IMR-90 (cell line): ENCODE measurements at regions not wholly inside any gene's neighbourhood (a gene's known extent, or its start where the extent isn't known, plus 50 kb on each side); places are given as distances from the start of the nearest gene placed in this dataset.

Experiments
- ATAC-seq: fragments of 200-7000 bp; cut with Tn5 transposase; 2 replicates; pipeline ENCODE4 v1.9.1; 2020; ENCODE audit warnings: low read depth, mild to moderate bottlenecking, moderate library complexity
- BruUV-seq: library from RNA; stranded (reverse); fragments of 400-500 nt; replicated peaks from 2 replicates; lab custom pipeline; 2021; lab: Mats Ljungman, UMichigan
- CTCF ChIA-PET: fragments of 300-600 bp; formaldehyde crosslinking; extraction: SDS; loops from one replicate; lab custom pipeline; 2021; ENCODE audit warnings: antibody characterized with exemption; lab: Yijun Ruan, JAX
- POLR2A ChIA-PET: fragments of 300-600 bp; sonication (Branson Sonifier 250); formaldehyde crosslinking; loops from one replicate; lab custom pipeline; 2022; ENCODE audit warnings: antibody characterized with exemption; ENCODE audit not compliant: unreplicated experiment; lab: Charles Lee
- DNase-seq: peaks from one replicate; pipeline ENCODE4 v3.0.0; 2013
- H2AFZ ChIP-seq: replicated peaks from 2 replicates; pipeline ENCODE3; 2013; ENCODE audit warnings: low read length, mild to moderate bottlenecking; ENCODE audit not compliant: poor library complexity
- H2AK5ac ChIP-seq: 2 replicates; pipeline ENCODE4 v1.6.1; 2013; ENCODE audit warnings: low read depth, low read length, inconsistent platforms
- H2AK9ac ChIP-seq: replicated peaks from 2 replicates; pipeline ENCODE3; 2013; ENCODE audit warnings: mild to moderate bottlenecking, low read depth, low read length, moderate library complexity; ENCODE audit not compliant: poor library complexity
- H2BK120ac ChIP-seq: 2 replicates; pipeline ENCODE4 v1.6.1; 2013; ENCODE audit warnings: low read depth, low read length, inconsistent platforms
- H2BK15ac ChIP-seq: 3 replicates; pipeline ENCODE4 v1.6.1; 2013; ENCODE audit warnings: low read depth, low read length, inconsistent platforms
- H2BK20ac ChIP-seq: 2 replicates; pipeline ENCODE4 v1.6.1; 2013; ENCODE audit warnings: low read depth, mild to moderate bottlenecking, inconsistent platforms, low read length, moderate library complexity
- H2BK5ac ChIP-seq: 2 replicates; pipeline ENCODE4 v1.6.1; 2013; ENCODE audit warnings: mild to moderate bottlenecking, low read depth, low read length, inconsistent platforms; ENCODE audit not compliant: poor library complexity, severe bottlenecking
- H3K14ac ChIP-seq: replicated peaks from 2 replicates; pipeline ENCODE4 v1.6.1; 2013; ENCODE audit warnings: low read depth, low read length, inconsistent platforms
- H3K18ac ChIP-seq: 2 replicates; pipeline ENCODE4 v1.6.1; 2013; ENCODE audit warnings: low read depth, low read length, control low read depth
- H3K23ac ChIP-seq: 2 replicates; pipeline ENCODE4 v1.6.1; 2013; ENCODE audit warnings: low read depth, low read length, inconsistent platforms
- H3K27ac ChIP-seq: 2 replicates; pipeline ENCODE4 v1.5.1; 2013; ENCODE audit warnings: mild to moderate bottlenecking, control low read depth, low read length; ENCODE audit not compliant: insufficient read depth
- H3K27me3 ChIP-seq: 2 replicates; pipeline ENCODE4 v1.6.1; 2013; ENCODE audit warnings: low read length; ENCODE audit not compliant: control insufficient read depth, insufficient read depth
- H3K36me3 ChIP-seq: 2 replicates; pipeline ENCODE4 v1.6.1; 2013; ENCODE audit warnings: low read length, mixed read lengths; ENCODE audit not compliant: control insufficient read depth, insufficient read depth
- H3K4ac ChIP-seq: 2 replicates; pipeline ENCODE4 v1.6.1; 2013; ENCODE audit warnings: low read depth, low read length, inconsistent platforms
- H3K4me1 ChIP-seq: 2 replicates; pipeline ENCODE4 v1.6.1; 2013; ENCODE audit warnings: low read length, mixed read lengths; ENCODE audit not compliant: control insufficient read depth, insufficient read depth
- H3K4me2 ChIP-seq: 2 replicates; pipeline ENCODE4 v1.6.1; 2013; ENCODE audit warnings: low read depth, mild to moderate bottlenecking, control low read depth, low read length, moderate library complexity
- H3K4me3 ChIP-seq: 2 replicates; pipeline ENCODE4 v1.5.1; 2013; ENCODE audit warnings: low read depth, mild to moderate bottlenecking, control low read depth, low read length, moderate library complexity; ENCODE audit not compliant: insufficient read depth
- H3K56ac ChIP-seq: 2 replicates; pipeline ENCODE4 v1.6.1; 2013; ENCODE audit warnings: low read length, inconsistent platforms; ENCODE audit not compliant: insufficient read depth; ENCODE audit errors: extremely low read depth
- H3K79me1 ChIP-seq, 2 experiments: 2 replicates each; pipeline ENCODE4 v1.6.1; 2013; ENCODE audit warnings: low read length in 2 of 2, inconsistent platforms in 1 of 2, low read depth in 1 of 2
- H3K9ac ChIP-seq: 2 replicates; pipeline ENCODE4 v1.6.1; 2013; ENCODE audit warnings: low read depth, low read length, control low read depth
- H3K9me1 ChIP-seq: 2 replicates; pipeline ENCODE4 v1.6.1; 2013; ENCODE audit warnings: low read length, inconsistent platforms; ENCODE audit not compliant: insufficient read depth
- H3K9me3 ChIP-seq: 2 replicates; pipeline ENCODE4 v1.6.1; 2013; ENCODE audit warnings: low read length; ENCODE audit not compliant: control insufficient read depth, insufficient read depth
- H4K20me1 ChIP-seq: 2 replicates; pipeline ENCODE4 v1.6.1; 2013; ENCODE audit warnings: low read length, inconsistent platforms; ENCODE audit not compliant: insufficient read depth
- H4K5ac ChIP-seq: 2 replicates; pipeline ENCODE4 v1.6.1; 2013; ENCODE audit warnings: mild to moderate bottlenecking, low read depth, low read length, control low read depth
- H4K8ac ChIP-seq, 2 experiments: 2 replicates each; pipeline ENCODE4 v1.6.1; 2013; ENCODE audit warnings: low read depth in 2 of 2, low read length in 2 of 2, control low read depth in 1 of 2, inconsistent platforms in 1 of 2
- H4K91ac ChIP-seq: 2 replicates; pipeline ENCODE4 v1.6.1; 2013; ENCODE audit warnings: low read depth, low read length, inconsistent platforms; ENCODE audit not compliant: insufficient read depth
- CHD1 ChIP-seq: IDR thresholded peaks from 2 replicates; pipeline ENCODE4 v1.6.1; 2012; ENCODE audit warnings: low read depth, low read length, improper control_type of control experiment
- ELK1 ChIP-seq: fragments of 150-350 bp; IDR thresholded peaks from 2 replicates; pipeline ENCODE4 v1.6.1; 2016; ENCODE audit warnings: low read depth, mild to moderate bottlenecking, low read length, moderate library complexity, borderline replicate concordance
- FOS ChIP-seq: fragments of 150-350 bp; IDR thresholded peaks from 2 replicates; pipeline ENCODE4 v1.6.1; 2016; ENCODE audit warnings: low read depth, low read length
- MAFK ChIP-seq: IDR thresholded peaks from 2 replicates; pipeline ENCODE4 v1.6.1; 2012; ENCODE audit warnings: low read depth, low read length, improper control_type of control experiment
- MAZ ChIP-seq: IDR thresholded peaks from 2 replicates; pipeline ENCODE4 v1.6.1; 2012; ENCODE audit warnings: low read depth, mild to moderate bottlenecking, low read length, improper control_type of control experiment, moderate library complexity, borderline replicate concordance
- MXI1 ChIP-seq: IDR thresholded peaks from 2 replicates; pipeline ENCODE4 v1.6.1; 2012; ENCODE audit warnings: low read depth, mild to moderate bottlenecking, low read length, moderate library complexity, borderline replicate concordance
- RAD21 ChIP-seq: IDR thresholded peaks from 2 replicates; pipeline ENCODE4 v1.6.1; 2012; ENCODE audit warnings: low read length, improper control_type of control experiment
- RCOR1 ChIP-seq: IDR thresholded peaks from 2 replicates; pipeline ENCODE4 v1.6.1; 2012; ENCODE audit warnings: mild to moderate bottlenecking, low read length, improper control_type of control experiment; ENCODE audit not compliant: insufficient replicate concordance
- USF2 ChIP-seq: fragments of 150-350 bp; IDR thresholded peaks from 2 replicates; pipeline ENCODE4 v1.6.1; 2017; ENCODE audit warnings: mild to moderate bottlenecking, antibody characterized with exemption, low read length, low read depth
- WGBS, 2 experiments: methylation state at CpG; one replicate each; pipeline versions ENCODE4 v1.1.5 to v1.1.7; 2013; ENCODE audit warnings: missing lambda C conversion rate in 2 of 2; ENCODE audit not compliant: insufficient read length in 1 of 2; ENCODE audit errors: extremely low coverage in 2 of 2; 5-methylcytosine and 5-hydroxymethylcytosine counted together
- dilution Hi-C: fragments of 300-500 bp; cut with HindIII; formaldehyde crosslinking; loops from one replicate; pipeline ENCODE4 v1.14.3; 2018; ENCODE audit warnings: low sequenced_read_pairs; ENCODE audit not compliant: unreplicated experiment
- in situ Hi-C: fragments of 300-500 bp; cut with MboI; formaldehyde crosslinking; loops from 3 replicates; pipeline ENCODE4 v1.14.3; 2019; ENCODE audit warnings: low sequenced_read_pairs, inconsistent platforms, mixed read lengths
- intact Hi-C: fragments of 100-400 bp; cut with micrococcal nuclease; formaldehyde crosslinking; loops from 2 replicates; pipeline ENCODE4 v1.10.0; 2022

GRCh38 chr18:59959073-59959472, 59.3 kb downstream of the PMAIP1 start:
- peak; percentile 27 for DNase-seq
- ChIA-PET POLR2A (no interaction called here), CTCF (interaction anchor here (0.6 to 0.7 kb wide), 2 partner anchors 568 to 1728 kb away, joined by 3 to 5 read pairs; no protein-coding TSS in a partner anchor)
- no CpG with 5 or more reads among the region's 3 CpGs for WGBS, 2 experiments
- Histone ChIP-seq H3K4me3 (no peak overlapping the region), H3K79me1 (no peaks in the 10 kb centered on the region), H2AK9ac (no peak overlapping the region), H2AK5ac (no peak overlapping the region), H3K9me3 (no peaks in the 10 kb centered on the region), H4K5ac (no peak overlapping the region), H2BK20ac (no peak overlapping the region), H4K91ac (no peak overlapping the region), H3K18ac (no peak overlapping the region), H2AFZ (no peak overlapping the region), H2BK15ac (no peak overlapping the region), H3K23ac (no peak overlapping the region), H3K14ac (no peak overlapping the region), H4K20me1 (no peaks in the 10 kb centered on the region), H3K9me1 (peaks cover 2% of the 10 kb centered on the region), H3K9ac (no peak overlapping the region), H3K4ac (no peak overlapping the region), H4K8ac (no peak overlapping the region), H3K27ac (no peak overlapping the region), H3K27me3 (no peaks in the 10 kb centered on the region), H2BK120ac (no peak overlapping the region), H2BK5ac (no peak overlapping the region), H3K4me2 (no peak overlapping the region), H3K56ac (no peak overlapping the region), H3K36me3 (no peaks in the 10 kb centered on the region), H3K4me1 (peaks cover 4% of the 10 kb centered on the region)
- dilution Hi-C loops: no loop called here
- BruUV-seq: no TSS peak
- intact Hi-C loops: loop anchor here (10.0 kb wide), 2 partner anchors 124 to 1776 kb away; no protein-coding TSS in a partner anchor
- TF ChIP-seq MAZ (no peak), FOS (no peak), CHD1 (no peak), RAD21 (no peak), MAFK (no peak), USF2 (no peak), RCOR1 (no peak), ELK1 (no peak), MXI1 (no peak)
- in situ Hi-C loops: no loop called here
- ATAC-seq: no peak
